ENCODE measurements at regions not wholly inside any gene's neighbourhood (a gene's known extent, or its start where the extent isn't known, plus 50 kb on each side); places are given as distances from the start of the nearest gene placed in this dataset.

- Histone ChIP-seq H3K9me3 (no peaks in the 10 kb centered on the region), H3K36me3 (peaks cover 0 to 5% (median 0%) of the 10 kb centered on the region in 4 donors), H3K27ac (peak overlapping the region; percentile 86 to 96 (median 96)), H3K4me1 (peaks cover 0 to 51% (median 44%) of the 10 kb centered on the region in 4 donors), H3K27me3 (no peaks in the 10 kb centered on the region), H3K4me3 (peak overlapping the region; percentile 79 to 91 (median 84))
- intact Hi-C loops (cut with DNase I) = loop anchor here (2.0 to 10.0 kb wide), 3 partner anchors 82 to 560 kb away; partner anchors contain the start of gene HP1BP3
- peak; percentile 78 for DNase-seq
- TF ChIP-seq POLR2A (IDR thresholded peaks at IDR 0.05) (peak; percentile 46 to 47), EP300 (IDR thresholded peaks at IDR 0.05) (no peak), POLR2AphosphoS5 (IDR thresholded peaks at IDR 0.05) (no peak)
- TF ChIP-seq, protein P1, sequence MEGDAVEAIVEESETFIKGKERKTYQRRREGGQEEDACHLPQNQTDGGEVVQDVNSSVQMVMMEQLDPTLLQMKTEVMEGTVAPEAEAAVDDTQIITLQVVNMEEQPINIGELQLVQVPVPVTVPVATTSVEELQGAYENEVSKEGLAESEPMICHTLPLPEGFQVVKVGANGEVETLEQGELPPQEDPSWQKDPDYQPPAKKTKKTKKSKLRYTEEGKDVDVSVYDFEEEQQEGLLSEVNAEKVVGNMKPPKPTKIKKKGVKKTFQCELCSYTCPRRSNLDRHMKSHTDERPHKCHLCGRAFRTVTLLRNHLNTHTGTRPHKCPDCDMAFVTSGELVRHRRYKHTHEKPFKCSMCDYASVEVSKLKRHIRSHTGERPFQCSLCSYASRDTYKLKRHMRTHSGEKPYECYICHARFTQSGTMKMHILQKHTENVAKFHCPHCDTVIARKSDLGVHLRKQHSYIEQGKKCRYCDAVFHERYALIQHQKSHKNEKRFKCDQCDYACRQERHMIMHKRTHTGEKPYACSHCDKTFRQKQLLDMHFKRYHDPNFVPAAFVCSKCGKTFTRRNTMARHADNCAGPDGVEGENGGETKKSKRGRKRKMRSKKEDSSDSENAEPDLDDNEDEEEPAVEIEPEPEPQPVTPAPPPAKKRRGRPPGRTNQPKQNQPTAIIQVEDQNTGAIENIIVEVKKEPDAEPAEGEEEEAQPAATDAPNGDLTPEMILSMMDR (IDR thresholded peaks at IDR 0.05) = no peak
- WGBS, 2 donors = 1 to 2% methylated on average over 74 of the region's 74 CpGs
Observed at GRCh38 chr1:21344750-21345443, 54.6 kb upstream of the ECE1 start.

- TF ChIP-seq POLR2AphosphoS5 (IDR thresholded peaks at IDR 0.05) (no peak), EP300 (IDR thresholded peaks at IDR 0.05) (no peak), POLR2A (IDR thresholded peaks at IDR 0.05) (no peak)
- TF ChIP-seq, protein P1 (IDR thresholded peaks at IDR 0.05) = no peak
- WGBS, 2 donors = 34 to 50% methylated on average over 14 of the region's 14 CpGs
- intact Hi-C loops (cut with DNase I) = loop anchor here (2.0 to 10.0 kb wide), 3 partner anchors 81 to 559 kb away; partner anchors contain the start of gene HP1BP3
Observed at GRCh38 chr1:21344098-21344749, 54.0 kb upstream of the ECE1 start.

DNA sequence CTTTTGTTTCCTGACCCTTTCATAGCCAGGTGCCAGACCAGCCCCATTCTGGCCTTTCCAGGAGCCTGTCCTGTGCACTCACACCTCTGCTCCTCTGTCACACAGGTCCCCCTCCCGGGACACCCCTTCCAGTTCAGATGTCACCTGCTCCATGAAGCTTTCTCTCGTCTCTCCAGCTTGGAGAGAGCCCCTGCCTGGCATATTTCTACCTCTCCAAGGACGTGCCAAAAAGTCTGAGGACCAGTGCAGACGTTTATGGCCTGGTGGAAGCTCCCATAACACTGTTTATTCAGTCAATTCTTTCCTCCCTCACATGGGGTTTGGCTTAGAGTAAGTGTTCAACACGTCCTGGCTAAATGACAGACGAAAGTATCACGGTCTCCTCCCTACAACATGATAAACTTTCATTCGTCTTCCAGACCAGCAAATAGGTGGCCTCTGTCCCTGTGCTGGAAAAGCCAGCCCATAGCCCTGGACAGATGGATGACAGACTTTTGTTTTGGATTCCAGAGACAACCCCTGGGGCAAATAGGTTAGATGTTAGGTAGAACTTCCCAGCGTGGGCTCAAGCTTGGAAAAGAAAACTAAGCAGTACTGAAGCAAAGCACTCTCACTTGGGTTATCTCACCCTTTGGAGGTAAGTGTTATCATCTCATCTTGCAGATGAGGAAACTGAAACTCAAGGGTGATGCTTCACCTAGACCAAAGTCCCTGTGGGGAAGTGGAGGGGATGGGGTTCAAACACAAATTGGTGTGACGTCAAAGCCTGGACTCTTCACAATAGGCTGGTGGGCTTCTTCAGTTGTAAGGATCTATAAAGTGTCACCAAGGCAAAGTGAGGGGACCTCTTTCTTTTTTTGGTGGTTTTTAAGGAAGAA is 52.9 kb upstream of the ECE1 start:
- H3K27me3 ChIP-seq = no peaks in the 10 kb centered on the region
- intact Hi-C loops (cut with DNase I) = loop anchor here (2.0 to 10.0 kb wide), 3 partner anchors 34 to 558 kb away; partner anchors contain the start of gene HP1BP3
- WGBS, 2 donors = 18 to 41% methylated on average over 10 of the region's 10 CpGs
- H3K4me3 ChIP-seq = peak overlapping the region; percentile 79 to 91 (median 84)
- no peaks in the 10 kb centered on the region for H3K9me3 ChIP-seq
- TF ChIP-seq EP300 (IDR thresholded peaks at IDR 0.05) = no peak
- TF ChIP-seq, protein P1 (IDR thresholded peaks at IDR 0.05) = no peak
- peak; percentile 30 to 63 (median 47) for TF ChIP-seq POLR2AphosphoS5 (IDR thresholded peaks at IDR 0.05)
- no peak for TF ChIP-seq POLR2A (IDR thresholded peaks at IDR 0.05)
- peaks cover 0 to 6% (median 0%) of the 10 kb centered on the region in 4 donors for H3K36me3 ChIP-seq
- peak; percentile 71 for DNase-seq
- H3K27ac ChIP-seq = peak overlapping the region; percentile 86 to 96 (median 96)
- peaks cover 0 to 68% (median 61%) of the 10 kb centered on the region in 4 donors for H3K4me1 ChIP-seq

More at GRCh38 chr1:21344098-21344749, 54.0 kb upstream of the ECE1 start:
- Histone ChIP-seq H3K9me3 (no peaks in the 10 kb centered on the region), H3K27me3 (no peaks in the 10 kb centered on the region), H3K36me3 (peaks cover 0 to 6% (median 0%) of the 10 kb centered on the region in 4 donors), H3K27ac (peak overlapping the region; percentile 86 to 96 (median 96)), H3K4me3 (peak overlapping the region; percentile 79 to 91 (median 84)), H3K4me1 (peaks cover 0 to 58% (median 51%) of the 10 kb centered on the region in 4 donors)
- DNase-seq = peak; percentile 72

- no peaks in the 10 kb centered on the region for H3K27me3 ChIP-seq
- 90 to 91% methylated on average over 10 of the region's 10 CpGs for WGBS, 2 donors
- peak; percentile 85 for DNase-seq
- H3K36me3 ChIP-seq = peaks cover 0 to 6% (median 0%) of the 10 kb centered on the region in 4 donors
- TF ChIP-seq POLR2AphosphoS5 (IDR thresholded peaks at IDR 0.05) = peak; percentile 31 to 66 (median 42)
- TF ChIP-seq EP300 (IDR thresholded peaks at IDR 0.05) = peak in 1 of 4 donors; percentile 86
- TF ChIP-seq, protein P1 (IDR thresholded peaks at IDR 0.05) = no peak
- intact Hi-C loops (cut with DNase I) = loop anchor here (2.0 to 10.0 kb wide), 3 partner anchors 33 to 557 kb away; partner anchors contain the start of gene HP1BP3
- peaks cover 0 to 84% (median 73%) of the 10 kb centered on the region in 4 donors for H3K4me1 ChIP-seq
- peak overlapping the region; percentile 86 to 96 (median 96) for H3K27ac ChIP-seq
- no peaks in the 10 kb centered on the region for H3K9me3 ChIP-seq
- H3K4me3 ChIP-seq = peak overlapping the region; percentile 79 to 91 (median 84)
Observed at GRCh38 chr1:21341517-21342078, 51.3 kb upstream of the ECE1 start.
